Mammary epithelial cell (primary cell): ENCODE measurements at regions not wholly inside any gene's neighbourhood (a gene's known extent, or its start where the extent isn't known, plus 50 kb on each side); places are given as distances from the start of the nearest gene placed in this dataset.
"Not testable (repeated sequence)": the region's sequence is repeated elsewhere in the genome, so short reads cannot be mapped to it uniquely, and the experiment has no call there.

Experiments
- CTCF ChIP-seq, 2 donors: IDR thresholded peaks in 1 of 2; conservative IDR thresholded peaks in 1 of 2; 2 replicates each; pipeline ENCODE4 v1.5.1; 2011 to 2012; ENCODE audit warnings: inconsistent platforms in 2 of 2, low read length in 2 of 2, mild to moderate bottlenecking in 2 of 2, control low read depth in 1 of 2, low read depth in 1 of 2; ENCODE audit not compliant: insufficient read depth in 1 of 2; ENCODE audit errors: extremely low read depth in 1 of 2
- EZH2 ChIP-seq: IDR thresholded peaks from 2 replicates; pipeline ENCODE4 v1.6.1; 2012; ENCODE audit warnings: low read length, inconsistent platforms, borderline replicate concordance

- TF ChIP-seq CTCF (conservative IDR thresholded peaks at IDR 0.05 in 1 of 2, IDR thresholded peaks at IDR 0.05 in 1 of 2; ENCODE audit: extremely low read depth in 1 of 2, insufficient read depth in 1 of 2, low read depth in 1 of 2, low read length in 2 of 2); EZH2: not testable (repeated sequence)
Observed at GRCh38 chr5:83850412-83850811, 129.8 kb upstream of the HAPLN1 start.
